GM18511 (cell line): ENCODE measurements at regions not wholly inside any gene's neighbourhood (a gene's known extent, or its start where the extent isn't known, plus 50 kb on each side); places are given as distances from the start of the nearest gene placed in this dataset.
"Not testable (repeated sequence)": the region's sequence is repeated elsewhere in the genome, so short reads cannot be mapped to it uniquely, and the experiment has no call there.

ENCODE experiments used
- ATAC-seq: cut with Tn5 transposase; IDR thresholded peaks from one replicate; pipeline ENCODE4 v1.9.1; 2021; ENCODE audit warnings: mild to moderate bottlenecking, moderate library complexity; ENCODE audit not compliant: unreplicated experiment

GRCh38 chr6:133099573-133099972 is 141.6 kb upstream of the EYA4 start:
- no peak for ATAC-seq

- ATAC-seq: no peak
Measured at GRCh38 chr6:133100865-133101264, 140.3 kb upstream of the EYA4 start.

GRCh38 chr6:133101790-133102189 is 139.4 kb upstream of the EYA4 start:
- no peak for ATAC-seq

- ATAC-seq: no peak
Measured at GRCh38 chr6:133106934-133107333, 134.2 kb upstream of the EYA4 start.

- ATAC-seq: no peak
Measured at GRCh38 chr6:133108419-133108818, 132.7 kb upstream of the EYA4 start.

GRCh38 chr6:133114973-133115372 is 126.2 kb upstream of the EYA4 start:
- no peak for ATAC-seq

- ATAC-seq: no peak
Measured at GRCh38 chr6:133115946-133116345, 125.2 kb upstream of the EYA4 start.

GRCh38 chr6:133128191-133128590 is 113.0 kb upstream of the EYA4 start:
- ATAC-seq: no peak

- no peak for ATAC-seq
Measured at GRCh38 chr6:133129556-133129955, 111.6 kb upstream of the EYA4 start.

- ATAC-seq: no peak
Measured at GRCh38 chr6:133130863-133131262, 110.3 kb upstream of the EYA4 start.

- ATAC-seq: no peak
Measured at GRCh38 chr6:133131621-133132465, 109.3 kb upstream of the EYA4 start.

- ATAC-seq: no peak
Measured at GRCh38 chr6:133132466-133132971, 108.6 kb upstream of the EYA4 start.

- ATAC-seq: no peak
Measured at GRCh38 chr6:133136177-133136880, 104.8 kb upstream of the EYA4 start.

GRCh38 chr6:133147470-133148184 is 93.5 kb upstream of the EYA4 start:
- ATAC-seq: not testable (repeated sequence)

GRCh38 chr6:133156689-133157088 is 84.5 kb upstream of the EYA4 start:
- no peak for ATAC-seq

GRCh38 chr6:133157995-133158394 is 83.2 kb upstream of the EYA4 start:
- ATAC-seq: no peak

GRCh38 chr6:133159255-133159795 is 81.8 kb upstream of the EYA4 start:
- no peak for ATAC-seq

GRCh38 chr6:133160536-133160935 is 80.6 kb upstream of the EYA4 start:
- ATAC-seq: no peak

- ATAC-seq: no peak
Measured at GRCh38 chr6:133165235-133165634, 75.9 kb upstream of the EYA4 start.

- ATAC-seq: no peak
Measured at GRCh38 chr6:133166766-133167165, 74.4 kb upstream of the EYA4 start.

GRCh38 chr6:133169901-133170300 is 71.3 kb upstream of the EYA4 start:
- no peak for ATAC-seq
